ENCODE measurements at regions not wholly inside any gene's neighbourhood (a gene's known extent, or its start where the extent isn't known, plus 50 kb on each side); places are given as distances from the start of the nearest gene placed in this dataset.
"Not testable (repeated sequence)": the region's sequence is repeated elsewhere in the genome, so short reads cannot be mapped to it uniquely, and the experiment has no call there.

DNA sequence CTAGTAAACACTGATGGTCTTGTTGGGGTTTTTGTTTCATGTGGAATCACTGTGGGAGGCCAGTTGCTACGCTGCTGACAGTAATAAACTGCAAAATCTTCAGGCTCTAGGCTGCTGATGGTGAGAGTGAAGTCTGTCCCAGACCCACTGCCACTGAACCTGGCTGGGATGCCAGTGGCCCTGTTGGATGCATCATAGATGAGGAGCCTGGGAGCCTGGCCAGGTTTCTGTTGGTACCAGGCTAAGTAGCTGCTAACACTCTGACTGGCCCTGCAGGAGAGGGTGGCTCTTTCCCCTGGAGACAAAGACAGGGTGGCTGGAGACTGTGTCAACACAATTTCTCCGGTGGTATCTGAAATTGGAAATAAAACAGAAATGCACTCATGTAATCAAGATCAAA is 335.6 kb downstream of the RPIA start:
- TF ChIP-seq, protein P1, sequence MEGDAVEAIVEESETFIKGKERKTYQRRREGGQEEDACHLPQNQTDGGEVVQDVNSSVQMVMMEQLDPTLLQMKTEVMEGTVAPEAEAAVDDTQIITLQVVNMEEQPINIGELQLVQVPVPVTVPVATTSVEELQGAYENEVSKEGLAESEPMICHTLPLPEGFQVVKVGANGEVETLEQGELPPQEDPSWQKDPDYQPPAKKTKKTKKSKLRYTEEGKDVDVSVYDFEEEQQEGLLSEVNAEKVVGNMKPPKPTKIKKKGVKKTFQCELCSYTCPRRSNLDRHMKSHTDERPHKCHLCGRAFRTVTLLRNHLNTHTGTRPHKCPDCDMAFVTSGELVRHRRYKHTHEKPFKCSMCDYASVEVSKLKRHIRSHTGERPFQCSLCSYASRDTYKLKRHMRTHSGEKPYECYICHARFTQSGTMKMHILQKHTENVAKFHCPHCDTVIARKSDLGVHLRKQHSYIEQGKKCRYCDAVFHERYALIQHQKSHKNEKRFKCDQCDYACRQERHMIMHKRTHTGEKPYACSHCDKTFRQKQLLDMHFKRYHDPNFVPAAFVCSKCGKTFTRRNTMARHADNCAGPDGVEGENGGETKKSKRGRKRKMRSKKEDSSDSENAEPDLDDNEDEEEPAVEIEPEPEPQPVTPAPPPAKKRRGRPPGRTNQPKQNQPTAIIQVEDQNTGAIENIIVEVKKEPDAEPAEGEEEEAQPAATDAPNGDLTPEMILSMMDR (conservative IDR thresholded peaks at IDR 0.05; ENCODE audit: low read depth, low read length): not testable (repeated sequence)
- not testable (repeated sequence) for TF ChIP-seq EZH2 (IDR thresholded peaks at IDR 0.05; ENCODE audit: borderline replicate concordance, low read depth, low read length, poor library complexity, severe bottlenecking)

All from A673 (cell line).